ENCODE measurements at regions not wholly inside any gene's neighbourhood (a gene's known extent, or its start where the extent isn't known, plus 50 kb on each side); places are given as distances from the start of the nearest gene placed in this dataset.

- no peak for TF ChIP-seq ZNF592 (IDR thresholded peaks at IDR 0.05)
- no peak for TF ChIP-seq BCLAF1 (IDR thresholded peaks at IDR 0.05)
- no peak for TF ChIP-seq ELK1 (IDR thresholded peaks at IDR 0.05; ENCODE audit: low read depth, low read length)
- TF ChIP-seq ZBTB33 (IDR thresholded peaks at IDR 0.05) = no peak
Measured at GRCh38 chr13:65854431-65854830, 1375.7 kb downstream of the PCDH9 start (continued).
